HUDEP-2 (cell line): ENCODE measurements at regions not wholly inside any gene's neighbourhood (a gene's known extent, or its start where the extent isn't known, plus 50 kb on each side); places are given as distances from the start of the nearest gene placed in this dataset.
"Not testable (repeated sequence)": the region's sequence is repeated elsewhere in the genome, so short reads cannot be mapped to it uniquely, and the experiment has no call there.

Experiments
- DNase-seq, 76 experiments: peaks; one replicate each; lab custom pipeline; 2025; ENCODE audit not compliant: unreplicated experiment in 76 of 76; lab: John Stamatoyannopoulos, UW

GRCh38 chr9:82865524-82865923, 197.4 kb downstream of the RASEF start:
- no peak for DNase-seq

DNA sequence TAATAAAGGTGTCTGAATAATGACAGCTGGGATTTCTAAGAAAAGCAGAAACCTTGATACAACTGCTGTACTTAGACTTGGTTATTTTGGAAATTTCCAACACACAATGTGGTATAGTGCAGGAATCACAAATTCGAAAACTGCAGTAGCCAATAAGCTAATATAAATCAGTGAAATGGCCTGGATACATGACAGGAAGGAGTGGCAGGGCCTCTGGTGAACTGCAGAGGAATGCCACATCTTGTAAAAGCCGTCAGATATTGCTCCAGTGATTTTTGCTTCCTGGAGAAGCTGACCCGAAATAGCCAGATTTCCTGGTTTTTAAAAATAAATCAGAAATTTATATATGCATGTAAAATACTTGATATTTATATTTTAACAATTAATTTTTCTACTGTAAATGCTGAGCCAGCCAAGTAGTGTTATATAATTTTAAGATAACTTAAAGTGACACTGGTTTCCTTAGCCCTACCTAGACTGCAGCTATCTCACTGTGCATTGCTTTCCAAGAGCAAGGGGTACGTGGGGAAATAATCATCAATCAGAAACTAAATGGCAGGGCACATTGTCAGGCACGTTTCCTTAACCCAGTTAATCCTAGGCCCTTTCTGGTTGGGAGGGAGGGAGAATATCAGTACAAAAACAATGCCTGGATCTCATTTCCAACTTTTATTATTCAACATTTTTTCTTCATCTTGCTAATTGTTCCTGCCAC, 182.4 kb downstream of the RASEF start:
- DNase-seq = no peak

DNA sequence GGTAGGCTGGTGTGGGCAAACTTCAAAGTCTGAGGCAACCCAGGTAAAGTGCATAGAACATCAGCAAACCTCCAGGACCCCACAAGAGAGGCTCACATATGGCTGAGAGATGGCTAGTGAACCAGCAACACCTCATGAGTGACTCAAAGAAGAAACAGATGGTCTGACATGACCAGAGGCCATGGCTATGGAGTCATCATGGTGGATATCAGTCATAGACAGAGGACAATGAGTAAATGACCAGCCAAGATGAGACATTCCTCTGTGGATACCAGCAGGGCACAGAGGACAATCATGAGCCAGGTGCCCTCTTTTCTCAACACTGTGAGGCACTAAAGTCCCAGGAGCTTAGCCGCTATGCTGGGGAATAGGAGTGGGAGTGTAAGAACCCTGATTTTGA, 180.8 kb downstream of the RASEF start:
- DNase-seq = no peak

GRCh38 chr9:82882748-82883147, 180.2 kb downstream of the RASEF start:
- DNase-seq = no peak

DNA sequence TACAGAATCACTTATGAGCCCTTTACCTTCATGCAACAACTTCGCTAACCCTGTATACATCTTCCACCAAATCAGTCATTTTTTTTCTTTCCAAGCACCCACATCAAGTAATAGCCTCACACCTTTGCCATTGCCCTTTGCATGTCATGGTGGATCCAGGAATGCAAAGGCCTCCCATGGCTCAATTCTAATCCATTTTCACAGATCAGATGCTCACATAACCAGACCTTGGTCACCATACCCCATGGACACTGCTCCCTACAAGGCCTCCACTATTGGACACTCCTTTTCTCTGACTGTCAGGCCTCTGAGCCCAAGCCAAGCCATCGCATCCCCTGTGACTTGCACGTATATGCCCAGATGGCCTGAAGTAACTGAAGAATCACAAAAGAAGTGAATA, 179.5 kb downstream of the RASEF start:
- DNase-seq = no peak

- DNase-seq = not testable (repeated sequence)
These were observed 179.0 kb downstream of the RASEF start for GRCh38 chr9:82883974-82884373.

DNA sequence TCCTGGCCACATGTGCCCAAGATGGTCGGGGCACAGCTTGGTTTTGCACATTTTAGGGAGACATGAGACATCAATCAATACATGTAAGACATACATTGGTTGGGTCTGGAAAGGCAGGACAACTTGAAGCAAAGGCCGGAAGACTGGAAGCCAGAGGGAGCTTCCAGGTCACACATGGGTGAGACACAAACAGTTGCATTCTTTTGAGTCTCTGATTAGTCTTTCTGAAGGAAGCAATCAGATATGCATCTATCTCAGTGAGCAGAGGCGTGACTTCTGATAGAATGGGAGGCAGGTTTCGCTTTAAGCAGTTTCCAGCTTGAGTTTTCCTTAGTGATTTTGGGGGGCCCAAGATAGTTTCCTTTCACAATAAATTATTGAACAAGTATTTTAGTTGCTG, 172.5 kb downstream of the RASEF start:
- DNase-seq = no peak

DNA sequence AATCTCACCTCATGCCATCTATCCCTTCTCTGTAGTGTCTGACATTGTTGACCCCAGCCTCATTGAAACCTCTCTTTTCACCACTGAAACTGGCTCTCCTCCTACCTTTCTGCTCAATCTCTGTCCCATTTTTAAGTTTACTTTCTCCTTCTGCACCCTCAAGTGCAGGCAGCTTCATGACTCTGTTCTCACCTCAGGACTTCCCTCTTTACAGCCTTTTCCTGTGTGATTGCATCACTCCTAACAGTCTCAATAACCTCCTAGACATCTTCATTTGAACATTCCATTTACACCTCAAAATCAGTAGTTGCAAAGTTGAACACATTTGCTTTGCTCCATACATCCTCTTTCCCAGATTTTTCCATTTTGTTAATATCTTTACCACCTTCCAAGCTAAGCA, 172.1 kb downstream of the RASEF start:
- no peak for DNase-seq

DNA sequence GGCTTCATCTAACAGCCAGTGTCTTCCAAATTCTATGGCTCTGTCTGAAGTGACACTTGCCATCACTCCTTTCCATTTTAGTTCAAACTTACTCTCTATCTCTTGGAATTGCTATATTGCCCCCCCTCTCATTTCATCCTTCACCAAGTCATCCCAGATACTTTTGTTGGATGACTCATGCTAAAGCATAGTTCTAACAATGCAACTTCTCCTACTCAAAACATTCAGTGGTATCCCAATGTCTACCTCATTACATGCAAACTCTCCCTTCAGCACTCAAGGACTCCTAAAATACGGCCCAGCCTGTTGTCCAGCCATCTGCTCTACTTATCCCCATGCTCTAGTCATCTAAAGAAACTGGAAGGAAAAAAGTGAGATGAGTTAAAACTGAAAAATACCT, 171.6 kb downstream of the RASEF start:
- DNase-seq = no peak

DNA sequence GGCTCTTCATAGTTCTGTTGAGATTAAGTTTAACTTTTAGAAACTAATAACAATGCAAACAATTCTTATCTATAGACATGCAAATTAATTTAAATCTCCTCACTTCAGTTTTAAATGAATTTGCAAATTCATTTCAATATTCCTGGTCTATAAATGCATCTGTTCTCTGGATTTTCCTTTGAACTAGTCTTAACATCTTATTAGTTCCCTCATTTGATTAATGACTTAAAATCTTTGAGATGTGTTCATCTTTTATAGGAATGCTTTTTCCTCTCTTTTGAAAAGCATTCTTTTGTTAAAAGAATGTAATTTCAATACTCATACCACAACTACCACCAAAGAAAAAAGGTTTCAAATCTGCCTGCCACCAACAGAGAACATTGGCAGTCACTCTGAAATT, 169.4 kb downstream of the RASEF start:
- DNase-seq = no peak

DNA sequence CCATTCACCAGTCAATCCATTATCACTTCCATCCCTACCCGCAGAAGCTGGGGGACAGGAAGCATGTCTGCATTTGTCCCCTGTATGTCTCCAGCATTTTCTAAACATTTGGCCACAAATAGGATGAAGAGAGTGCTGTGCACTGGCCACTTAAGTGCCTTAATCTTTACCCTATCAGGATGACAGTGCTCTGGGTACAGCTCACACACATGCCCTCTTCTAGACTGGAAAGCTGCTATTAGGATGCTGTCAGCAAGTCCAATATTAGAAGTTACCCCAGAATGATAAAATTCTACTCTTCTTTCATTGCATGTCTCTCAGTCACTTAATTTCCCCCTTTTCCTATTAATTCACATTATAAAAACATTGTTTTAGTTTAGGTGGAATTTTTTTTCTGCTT, 168.4 kb downstream of the RASEF start:
- no peak for DNase-seq

- no peak for DNase-seq
These were observed 167.8 kb downstream of the RASEF start for GRCh38 chr9:82894961-82895821.

- DNase-seq = no peak
These were observed 167.2 kb downstream of the RASEF start for GRCh38 chr9:82895822-82896110.

DNA sequence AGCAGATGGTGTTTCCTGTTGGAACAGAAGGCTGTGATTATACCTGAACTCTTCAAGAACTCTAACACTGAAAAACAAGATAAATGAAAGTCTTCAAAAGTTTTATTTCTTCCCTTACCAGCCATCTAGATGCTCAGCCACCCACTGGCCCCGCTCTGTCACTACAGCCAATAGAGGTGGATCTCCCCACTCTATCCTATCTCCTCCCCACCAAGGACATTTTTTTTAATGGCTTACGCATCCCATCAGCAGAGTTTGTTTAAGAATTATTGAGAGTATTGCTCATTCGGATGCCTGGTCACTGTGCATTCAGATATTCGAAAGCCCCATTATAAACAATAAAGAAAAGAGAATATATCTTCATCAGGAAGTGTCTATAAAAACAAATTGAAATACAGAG, 159.4 kb downstream of the RASEF start:
- DNase-seq = no peak

DNA sequence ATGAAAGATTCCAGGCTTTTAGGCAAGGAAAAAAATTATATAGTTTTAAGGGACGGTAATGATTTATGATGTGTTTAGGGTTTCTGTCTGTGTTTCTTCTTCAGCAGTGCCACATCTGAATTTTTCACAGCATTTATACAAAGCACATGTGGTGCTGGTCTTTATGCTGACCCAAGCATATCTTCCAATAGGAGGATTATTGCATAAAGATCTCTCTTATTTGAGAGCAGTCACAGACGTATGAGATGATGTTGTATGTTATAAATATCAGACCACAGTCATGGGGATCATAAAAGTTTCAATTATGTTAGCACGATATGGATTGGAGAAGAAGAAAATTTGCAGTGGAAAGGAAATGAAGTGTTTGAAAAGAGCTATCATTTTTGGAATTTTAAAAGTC, 150.9 kb downstream of the RASEF start:
- DNase-seq = no peak

- DNase-seq = no peak
These were observed 150.3 kb downstream of the RASEF start for GRCh38 chr9:82912645-82913044.

GRCh38 chr9:82916238-82916637, 146.7 kb downstream of the RASEF start:
- DNase-seq = not testable (repeated sequence)

DNA sequence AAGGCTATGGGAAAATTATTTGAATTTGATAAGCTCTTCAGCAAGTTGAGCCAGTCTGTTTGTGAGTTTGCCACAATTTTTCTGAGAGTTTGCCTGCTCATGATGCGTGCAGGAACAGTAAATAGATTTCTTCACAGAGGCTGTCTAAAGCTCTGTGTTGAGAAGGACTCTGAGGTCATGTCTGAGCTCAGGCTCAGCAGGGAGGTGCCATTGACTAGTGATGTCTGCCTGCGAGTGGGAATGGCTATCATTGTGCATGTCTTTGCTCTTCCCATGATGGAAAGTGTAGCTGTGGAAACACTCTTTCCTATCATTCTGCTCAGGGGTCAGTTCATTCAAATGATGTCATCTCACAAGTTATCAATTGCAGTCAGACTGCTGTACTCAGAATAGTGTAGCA, 142.8 kb downstream of the RASEF start:
- no peak for DNase-seq

DNA sequence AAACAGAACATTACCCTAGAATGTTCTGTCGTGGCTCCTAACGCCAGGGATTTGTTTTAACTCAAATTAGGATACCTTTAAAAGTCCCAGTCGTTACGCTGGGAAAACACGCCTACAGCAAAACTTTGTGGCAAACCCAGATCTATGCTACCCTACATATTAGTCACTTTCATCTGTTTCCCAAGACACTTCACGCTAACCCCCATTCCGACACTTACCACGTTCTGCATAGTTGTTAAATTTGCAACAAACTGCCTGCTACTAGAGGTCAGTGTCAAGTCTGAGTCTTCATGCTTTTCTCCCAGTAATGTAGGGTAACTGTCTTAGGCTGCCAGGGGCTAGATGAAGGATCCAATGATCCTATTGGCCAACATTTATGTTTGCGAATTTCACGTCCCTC, 140.3 kb downstream of the RASEF start:
- DNase-seq = no peak

GRCh38 chr9:82923092-82923911, 139.6 kb downstream of the RASEF start:
- no peak for DNase-seq

DNA sequence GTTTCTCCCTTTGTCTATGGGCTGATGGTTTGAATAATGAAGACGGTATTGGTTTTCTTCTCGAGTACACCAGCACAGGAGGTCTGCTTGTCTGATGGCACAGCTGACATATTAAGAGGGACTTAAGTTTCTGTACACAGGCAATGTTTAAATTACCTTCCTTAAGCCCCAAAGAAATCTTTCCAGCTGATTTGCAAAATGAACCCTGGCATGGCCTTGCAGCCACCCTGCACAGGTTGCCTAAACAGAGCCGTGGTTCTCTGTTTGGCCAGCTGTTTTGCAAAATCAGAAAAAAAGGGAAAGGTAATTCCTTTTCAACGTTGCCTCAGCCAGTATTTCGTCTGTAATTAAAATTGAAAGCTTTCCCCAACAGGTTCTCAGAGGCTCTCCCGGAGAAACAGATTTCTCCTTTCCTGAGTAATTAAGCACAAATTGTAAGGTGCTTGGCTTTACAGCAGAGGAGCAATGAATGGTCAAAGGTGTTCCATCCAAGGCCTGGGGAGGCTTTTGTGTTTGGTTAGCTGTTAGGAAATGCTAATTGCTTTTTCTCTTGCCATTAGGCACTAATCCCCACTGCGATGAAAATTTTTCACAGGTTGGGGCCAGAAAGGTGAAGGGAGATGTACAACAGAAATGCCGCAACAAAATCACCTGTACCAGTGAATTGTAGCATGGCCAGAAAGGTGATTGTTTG, 138.9 kb downstream of the RASEF start:
- no peak for DNase-seq
